ENCODE measurements at regions not wholly inside any gene's neighbourhood (a gene's known extent, or its start where the extent isn't known, plus 50 kb on each side); places are given as distances from the start of the nearest gene placed in this dataset.

DNA sequence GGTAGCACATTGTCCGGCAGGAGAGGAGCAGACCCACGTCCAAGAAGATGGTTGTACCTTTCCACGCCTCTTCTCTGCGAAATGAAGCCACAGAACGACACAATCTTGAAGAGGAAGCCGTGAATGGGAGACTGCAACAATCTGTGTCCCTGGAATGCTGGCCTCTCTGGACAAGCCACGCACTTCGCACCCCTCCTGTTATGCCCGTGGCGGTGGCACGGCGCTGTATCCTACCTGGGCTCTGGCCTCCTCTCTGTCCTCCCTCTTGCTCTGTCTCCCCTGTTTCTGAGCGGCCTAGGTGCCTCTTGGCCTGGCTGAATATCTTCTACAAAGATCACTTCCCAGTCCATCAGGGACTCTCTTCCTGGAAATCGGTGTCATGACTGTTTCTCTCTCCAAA, 717.8 kb downstream of the KCNJ18 start:
- TF ChIP-seq KDM5A (IDR thresholded peaks at IDR 0.05) (no peak), CBX2 (IDR thresholded peaks at IDR 0.05; ENCODE audit: borderline replicate concordance, low read depth) (no peak), RAD21 (conservative IDR thresholded peaks at IDR 0.05 in 1 of 2, IDR thresholded peaks at IDR 0.05 in 1 of 2) (no peak), HES2 (IDR thresholded peaks at IDR 0.05) (no peak), MAFK (IDR thresholded peaks at IDR 0.05; ENCODE audit: partially characterized antibody) (no peak), CTCF (IDR thresholded peaks at IDR 0.05) (no peak), POLR2A (IDR thresholded peaks at IDR 0.05; ENCODE audit: low read length) (no peak), KDM1A (IDR thresholded peaks at IDR 0.05; ENCODE audit: low read depth) (no peak)
